Stimulated activated naive CD8-positive, alpha-beta T cell treated with anti-CD3 and anti-CD28 coated beads, Interleukin-15, Interleukin-2, amounts not matched to agents 100 U/mL and 50 U/mL, for 24 hours (primary cell): ENCODE measurements at regions not wholly inside any gene's neighbourhood (a gene's known extent, or its start where the extent isn't known, plus 50 kb on each side); places are given as distances from the start of the nearest gene placed in this dataset.

ENCODE experiments used
- ATAC-seq: fragments of 150-1000 bp; cut with Tn5 transposase; one replicate; pipeline ENCODE4 v1.10.0; 2021
- DNase-seq: peaks from one replicate; pipeline ENCODE4 v3.0.0; 2021

DNA sequence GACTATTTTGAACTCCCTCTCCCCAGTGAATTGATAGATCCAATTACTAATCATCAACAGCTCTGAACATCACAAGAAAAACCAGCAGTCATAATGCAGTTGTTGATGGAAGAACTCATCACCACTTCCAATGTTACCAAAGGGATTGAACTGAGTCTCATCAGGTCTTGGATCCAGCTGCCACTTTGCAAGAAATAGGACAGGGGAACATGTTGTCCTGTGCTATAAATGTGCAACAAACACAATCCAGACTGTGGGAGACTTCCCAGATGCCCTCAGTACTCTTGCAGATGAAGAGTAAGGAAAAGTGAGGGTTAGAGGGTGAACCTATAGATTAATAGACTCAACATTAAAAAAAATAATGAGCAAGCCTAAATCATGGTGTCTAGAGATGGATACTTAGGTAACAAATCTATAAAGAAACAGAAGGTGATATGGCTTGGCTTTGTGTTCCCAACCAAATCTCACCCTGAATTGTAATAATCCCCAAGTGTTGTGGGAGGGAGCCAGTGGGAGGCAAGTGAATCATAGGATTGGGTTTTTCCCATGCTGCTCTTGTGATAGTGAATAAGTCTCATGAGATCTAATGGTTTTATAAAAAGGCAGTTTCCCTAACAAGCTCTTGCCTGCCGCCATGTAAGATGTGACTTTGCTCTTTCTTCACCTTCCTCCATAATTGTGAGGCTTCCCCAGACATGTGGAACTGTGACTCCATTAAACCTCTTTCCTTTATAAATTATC, 63.4 kb upstream of the PAPPA start:
- ATAC-seq, result no peak
- no peak for DNase-seq

DNA sequence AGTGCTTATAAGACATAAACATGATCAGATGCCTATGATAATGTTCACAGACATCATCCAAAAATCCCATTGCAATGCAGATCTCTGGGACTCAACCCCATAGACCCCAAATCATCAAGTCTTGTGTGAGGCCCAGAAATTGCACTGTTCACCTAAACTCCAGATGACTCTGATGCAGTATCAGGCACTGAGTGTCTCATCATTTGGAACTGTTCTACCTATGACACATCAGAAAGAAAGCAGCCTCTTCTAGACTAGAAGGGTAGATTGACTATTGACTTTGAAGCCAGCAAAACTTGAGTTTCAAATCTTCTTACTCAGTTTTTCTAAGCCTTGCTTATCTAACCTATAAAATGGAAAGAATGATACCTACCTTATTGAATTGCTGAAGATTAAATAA, 58.7 kb upstream of the PAPPA start:
- DNase-seq, result no peak
- no peak for ATAC-seq

DNA sequence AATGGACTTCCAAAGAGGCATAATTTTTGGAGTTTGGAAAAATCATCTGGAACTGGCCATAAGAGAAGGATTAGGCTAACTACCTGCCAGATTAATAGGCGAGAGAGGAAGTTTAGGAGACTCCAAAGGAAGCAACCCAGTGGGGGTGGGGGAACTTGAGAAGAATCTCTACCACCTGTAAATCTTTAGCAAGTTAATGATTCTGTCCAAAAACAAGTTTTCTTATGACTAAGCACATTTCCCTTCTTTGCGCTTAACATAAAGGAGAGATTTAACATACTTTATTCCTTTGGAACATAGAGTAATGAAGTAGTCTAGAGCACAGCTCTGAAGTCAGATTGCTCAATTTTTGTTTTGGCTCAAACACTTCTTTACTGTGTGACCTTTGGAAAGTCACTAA, 58.2 kb upstream of the PAPPA start:
- ATAC-seq (no peak), DNase-seq (no peak)

DNA sequence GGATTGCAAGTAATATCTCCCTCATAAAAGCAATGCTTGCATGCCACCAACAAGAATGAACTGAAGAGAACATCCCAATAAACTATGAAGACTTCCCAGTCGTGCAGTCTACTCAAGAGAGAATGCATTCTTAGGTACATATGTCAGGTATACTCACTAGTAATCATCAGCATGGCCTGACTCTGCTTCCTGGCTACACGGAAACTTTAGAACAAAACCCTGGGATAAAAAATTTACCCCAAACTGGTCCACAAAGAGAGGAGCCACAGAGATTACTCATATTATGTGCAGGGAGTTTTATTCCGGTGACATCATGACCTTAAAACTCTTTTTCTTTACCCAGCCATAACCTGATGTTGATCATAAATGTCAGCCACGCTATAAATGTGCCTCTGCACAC, 57.5 kb upstream of the PAPPA start:
- ATAC-seq (no peak), DNase-seq (no peak)

DNA sequence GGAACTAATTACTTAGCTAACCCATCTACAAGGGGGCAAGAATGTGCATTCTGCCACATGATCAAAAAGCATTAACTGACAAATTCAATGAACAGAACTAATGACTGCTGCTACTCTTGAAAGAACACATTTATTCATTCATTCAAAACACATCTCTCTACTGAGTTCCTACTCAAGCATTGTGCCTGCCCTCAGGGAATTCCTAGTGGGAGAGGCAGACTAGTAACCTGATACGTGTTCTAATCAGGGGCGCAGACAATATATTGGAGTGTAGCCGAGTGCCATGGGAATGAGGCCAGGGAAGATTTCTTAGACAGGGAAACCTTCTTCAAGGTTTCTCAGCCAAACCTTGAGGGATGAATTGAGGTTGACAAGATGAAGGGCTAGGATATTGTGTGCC, 56.7 kb upstream of the PAPPA start:
- DNase-seq (no peak), ATAC-seq (no peak)

DNA sequence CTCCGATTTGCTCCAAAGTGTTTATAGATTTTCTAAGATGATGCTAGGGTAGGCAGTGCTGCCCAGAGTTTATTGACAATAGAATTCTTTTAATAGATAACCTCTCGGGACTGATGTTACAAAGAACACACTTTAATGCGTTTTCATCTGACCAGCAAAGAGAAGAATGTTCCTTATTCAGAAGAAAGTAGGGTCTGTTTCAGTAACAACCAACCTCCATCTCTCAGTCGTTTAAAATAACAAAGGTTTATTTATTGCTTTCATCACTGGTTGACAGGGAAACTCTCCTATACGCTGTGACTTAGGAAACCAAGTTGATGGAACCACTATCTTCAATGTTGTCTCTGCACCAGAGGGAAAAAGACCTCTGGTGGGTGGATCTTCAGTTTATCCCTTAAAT, 55.1 kb upstream of the PAPPA start:
- ATAC-seq, result no peak
- no peak for DNase-seq

DNA sequence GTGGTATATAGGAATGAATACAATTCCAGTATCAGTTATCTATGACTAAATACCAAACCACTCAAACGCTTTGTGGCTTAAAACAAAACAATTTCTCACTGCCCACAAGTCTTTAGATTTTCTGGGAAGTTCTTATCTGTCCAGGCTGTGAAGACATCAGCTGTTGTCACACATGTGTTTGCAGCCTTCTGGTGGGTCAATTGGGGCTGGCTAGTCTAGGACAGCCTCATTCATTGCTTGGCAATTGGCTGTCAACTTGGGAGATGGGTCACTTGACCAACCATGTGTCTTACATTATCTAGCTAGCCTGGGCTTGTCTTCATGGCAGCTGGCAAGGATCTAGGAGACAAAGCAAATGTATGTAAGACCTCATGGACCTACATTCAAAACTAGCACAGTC, 53.8 kb upstream of the PAPPA start:
- DNase-seq (no peak), ATAC-seq (no peak)

DNA sequence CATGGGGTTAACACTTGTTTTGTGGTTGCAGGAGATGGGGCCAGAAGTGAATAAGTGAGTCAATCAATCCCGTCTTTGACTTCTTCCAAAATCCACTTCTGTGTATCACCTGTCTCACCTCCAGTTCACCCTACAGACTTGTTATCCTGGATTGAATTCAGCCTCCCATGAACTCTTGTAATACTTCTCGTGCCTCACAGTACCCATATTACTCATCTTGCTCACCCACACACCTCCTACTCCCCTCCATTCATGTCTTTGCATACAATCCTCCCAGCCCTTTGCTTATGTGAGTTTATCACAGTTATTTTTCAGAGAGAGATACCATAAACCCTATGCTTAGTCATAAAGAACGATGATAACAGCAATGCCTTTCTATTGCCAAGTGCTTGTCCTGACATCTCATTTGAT, 52.9 kb upstream of the PAPPA start:
- DNase-seq, result no peak

DNA sequence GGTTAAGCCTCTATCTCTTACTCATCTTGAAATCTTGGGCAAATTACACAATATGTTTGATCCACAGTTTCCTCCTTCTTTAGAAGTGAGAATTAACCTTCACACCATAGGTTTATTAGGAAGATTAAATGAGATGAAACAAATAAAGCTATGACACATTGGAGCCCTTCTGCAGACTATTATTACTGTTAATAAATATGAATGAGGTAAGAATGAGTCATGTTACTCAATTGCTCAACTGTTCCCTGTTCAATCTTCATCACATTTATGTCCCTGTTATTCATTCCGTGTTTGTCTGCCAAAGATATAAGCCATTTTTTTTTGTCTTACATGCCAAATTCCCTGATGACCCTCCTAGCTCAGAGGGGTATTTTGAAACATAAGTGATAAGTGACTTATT, 52.1 kb upstream of the PAPPA start:
- no peak for ATAC-seq
- DNase-seq, result no peak

More for the DNA sequence above, 52.9 kb upstream of the PAPPA start:
- no peak for ATAC-seq

DNA sequence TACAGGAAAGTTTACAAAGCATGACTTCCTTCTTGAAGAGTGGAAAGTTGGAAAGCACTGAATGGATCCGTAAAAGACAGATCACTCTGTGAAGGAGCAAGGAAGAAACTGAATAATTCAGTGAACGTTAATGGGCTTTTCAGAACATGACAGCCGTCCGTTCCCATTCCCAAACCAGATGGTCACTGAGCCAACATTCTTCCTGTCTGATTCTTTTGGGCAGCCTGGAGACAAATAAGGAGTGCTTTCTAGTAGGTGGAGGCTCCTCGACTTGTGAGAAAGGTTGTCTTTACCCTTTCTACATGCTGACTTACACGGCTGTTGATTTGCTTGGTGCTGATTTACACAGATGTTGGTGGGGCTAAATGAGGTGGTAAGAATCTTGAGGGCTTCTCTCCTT, 51.0 kb upstream of the PAPPA start:
- ATAC-seq (no peak), DNase-seq (no peak)
